Keratinocyte (primary cell): ENCODE measurements at regions not wholly inside any gene's neighbourhood (a gene's known extent, or its start where the extent isn't known, plus 50 kb on each side); places are given as distances from the start of the nearest gene placed in this dataset.

Experiments used
- DNase-seq: peaks from one replicate; pipeline ENCODE4 v3.0.0-alpha.2; 2011; ENCODE audit warnings: low read depth, missing footprints, low spot score
- FAIRE-seq: peaks from 2 replicates; lab custom pipeline; 2011; peaks lifted over from hg19 to GRCh38; lab: Jason Lieb, UNC
- H2AFZ ChIP-seq: 2 replicates; pipeline ENCODE4 v1.6.0; 2012; ENCODE audit warnings: low read length, control low read depth, inconsistent platforms; ENCODE audit not compliant: control insufficient read depth
- H3K27ac ChIP-seq: 2 replicates; pipeline ENCODE4 v1.5.1; 2011; ENCODE audit warnings: low read length; ENCODE audit not compliant: control insufficient read depth, insufficient read depth
- H3K27me3 ChIP-seq: 3 replicates; pipeline ENCODE4 v1.6.0; 2011; ENCODE audit warnings: low read length; ENCODE audit not compliant: control insufficient read depth, insufficient read depth; ENCODE audit errors: extremely low read depth
- H3K36me3 ChIP-seq, 2 experiments: 2 replicates in 1 of 2; 3 replicates in 1 of 2; pipeline ENCODE4 v1.5.1; 2011; ENCODE audit warnings: low read length in 2 of 2, mild to moderate bottlenecking in 1 of 2; ENCODE audit not compliant: control insufficient read depth in 2 of 2, insufficient read depth in 2 of 2; ENCODE audit errors: extremely low read depth in 1 of 2
- H3K4me1 ChIP-seq: 3 replicates; pipeline ENCODE4 v1.5.1; 2011; ENCODE audit warnings: low read length; ENCODE audit not compliant: control insufficient read depth, insufficient read depth; ENCODE audit errors: extremely low read depth
- H3K4me2 ChIP-seq: 3 replicates; pipeline ENCODE4 v1.6.0; 2011; ENCODE audit warnings: low read depth, low read length; ENCODE audit not compliant: control insufficient read depth, insufficient read depth; ENCODE audit errors: extremely low read depth
- H3K4me3 ChIP-seq, 3 experiments: fragments of 200-600 bp in 1 of 3; sonication (generic) in 1 of 3; 2 replicates in 2 of 3; 3 replicates in 1 of 3; pipeline ENCODE4 v1.5.1; 2011 to 2016; ENCODE audit warnings: low read length in 3 of 3, mild to moderate bottlenecking in 3 of 3, control low read depth in 2 of 3, inconsistent platforms in 1 of 3, low read depth in 1 of 3, mixed read lengths in 1 of 3, mixed run types in 1 of 3, moderate library complexity in 1 of 3; ENCODE audit not compliant: control insufficient read depth in 2 of 3, insufficient read depth in 2 of 3; ENCODE audit errors: extremely low read depth in 1 of 3
- H3K79me2 ChIP-seq: 2 replicates; pipeline ENCODE4 v1.6.0; 2012; ENCODE audit warnings: low read length; ENCODE audit not compliant: control insufficient read depth, insufficient read depth
- H3K9ac ChIP-seq: 3 replicates; pipeline ENCODE4 v1.6.0; 2011; ENCODE audit warnings: low read length; ENCODE audit not compliant: control insufficient read depth, insufficient read depth; ENCODE audit errors: extremely low read depth
- H3K9me1 ChIP-seq: 3 replicates; pipeline ENCODE4 v1.6.0; 2011; ENCODE audit warnings: low read length; ENCODE audit not compliant: control insufficient read depth, insufficient read depth; ENCODE audit errors: extremely low read depth
- H3K9me3 ChIP-seq: 2 replicates; pipeline ENCODE4 v1.5.1; 2012; ENCODE audit warnings: low read depth, low read length; ENCODE audit not compliant: control insufficient read depth
- H4K20me1 ChIP-seq: 3 replicates; pipeline ENCODE4 v1.6.0; 2011; ENCODE audit warnings: low read length; ENCODE audit not compliant: control insufficient read depth, insufficient read depth; ENCODE audit errors: extremely low read depth
- EZH2 ChIP-seq: IDR thresholded peaks from one replicate; pipeline ENCODE4 v1.6.1; 2012; ENCODE audit warnings: inconsistent platforms, mild to moderate bottlenecking, low read length, moderate library complexity
- dilution Hi-C: fragments of 300-500 bp; cut with MboI; formaldehyde crosslinking; loops from one replicate; pipeline ENCODE4 v1.7.0; 2020; ENCODE audit warnings: low sequenced_read_pairs; ENCODE audit not compliant: extremely low pct_ligation_motif_present
- TF ChIP-seq, protein P1 (sequence below), 3 experiments: IDR thresholded peaks in 1 of 3; conservative IDR thresholded peaks in 1 of 3; optimal IDR thresholded peaks in 1 of 3; 2 replicates in 2 of 3; 3 replicates in 1 of 3; pipeline versions ENCODE3 to v1.5.1; 2011; ENCODE audit warnings: low read length in 3 of 3, mild to moderate bottlenecking in 3 of 3, moderate library complexity in 2 of 3, control low read depth in 1 of 3, inconsistent platforms in 1 of 3; ENCODE audit not compliant: insufficient read depth in 2 of 3; ENCODE audit errors: extremely low read depth in 1 of 3

DNA sequence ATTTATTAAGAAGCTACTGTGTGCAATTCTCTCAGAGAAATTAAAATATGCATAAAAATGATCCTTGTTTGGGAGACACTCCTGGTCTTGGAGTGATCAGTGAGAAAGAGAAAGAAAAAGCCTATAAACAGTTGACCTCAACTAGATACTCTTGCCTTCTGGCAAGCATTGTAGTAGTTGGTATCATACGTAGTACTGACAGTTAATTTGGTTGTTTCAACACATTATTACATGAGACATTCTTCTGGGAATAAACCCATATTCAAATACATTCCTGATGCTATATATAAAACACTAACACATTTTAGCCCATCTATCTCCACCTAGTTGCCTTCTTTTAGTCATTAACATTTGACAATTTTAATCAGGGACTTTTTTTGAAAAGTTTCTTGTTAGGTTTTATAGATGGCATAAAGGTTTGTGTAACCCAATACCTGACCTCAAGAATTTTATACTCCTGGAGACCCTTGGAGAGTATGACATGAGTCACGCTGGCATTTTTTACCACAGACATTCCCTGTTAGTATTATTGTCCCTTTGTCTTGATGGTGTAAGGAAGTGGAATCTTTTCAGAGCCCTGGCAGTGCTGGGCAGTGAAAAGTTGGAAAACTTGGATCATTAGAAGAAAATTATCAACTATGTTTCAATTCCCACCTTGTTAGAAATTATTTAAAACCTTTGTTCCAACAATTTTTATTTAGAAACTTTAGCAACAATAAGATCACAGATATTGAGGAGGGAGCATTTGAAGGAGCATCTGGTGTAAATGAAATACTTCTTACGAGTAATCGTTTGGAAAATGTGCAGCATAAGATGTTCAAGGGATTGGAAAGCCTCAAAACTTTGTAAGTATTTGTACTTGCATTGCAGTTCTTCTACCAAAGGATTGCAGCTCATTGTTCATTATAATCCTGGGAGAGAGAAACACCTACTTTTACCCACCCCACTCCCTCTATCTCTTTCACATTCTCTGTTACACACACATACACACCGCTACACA, 167.1 kb upstream of the PACRGL start:
- H3K79me2 ChIP-seq = no peaks in the 10 kb centered on the region
- no peak overlapping the region for H3K27ac ChIP-seq
- H2AFZ ChIP-seq = no peak overlapping the region
- no peaks in the 10 kb centered on the region for H3K9me3 ChIP-seq
- H3K4me2 ChIP-seq = no peak overlapping the region
- H3K9me1 ChIP-seq = no peaks in the 10 kb centered on the region
- peaks cover 3% of the 10 kb centered on the region for H3K4me1 ChIP-seq
- H3K36me3 ChIP-seq = peaks cover 0 to 6% of the 10 kb centered on the region in 2 experiments
- H3K4me3 ChIP-seq = no peak overlapping the region
- FAIRE-seq (no peak), DNase-seq (no peak)
- H3K9ac ChIP-seq = no peak overlapping the region
- no peak for TF ChIP-seq EZH2
- TF ChIP-seq, protein P1, sequence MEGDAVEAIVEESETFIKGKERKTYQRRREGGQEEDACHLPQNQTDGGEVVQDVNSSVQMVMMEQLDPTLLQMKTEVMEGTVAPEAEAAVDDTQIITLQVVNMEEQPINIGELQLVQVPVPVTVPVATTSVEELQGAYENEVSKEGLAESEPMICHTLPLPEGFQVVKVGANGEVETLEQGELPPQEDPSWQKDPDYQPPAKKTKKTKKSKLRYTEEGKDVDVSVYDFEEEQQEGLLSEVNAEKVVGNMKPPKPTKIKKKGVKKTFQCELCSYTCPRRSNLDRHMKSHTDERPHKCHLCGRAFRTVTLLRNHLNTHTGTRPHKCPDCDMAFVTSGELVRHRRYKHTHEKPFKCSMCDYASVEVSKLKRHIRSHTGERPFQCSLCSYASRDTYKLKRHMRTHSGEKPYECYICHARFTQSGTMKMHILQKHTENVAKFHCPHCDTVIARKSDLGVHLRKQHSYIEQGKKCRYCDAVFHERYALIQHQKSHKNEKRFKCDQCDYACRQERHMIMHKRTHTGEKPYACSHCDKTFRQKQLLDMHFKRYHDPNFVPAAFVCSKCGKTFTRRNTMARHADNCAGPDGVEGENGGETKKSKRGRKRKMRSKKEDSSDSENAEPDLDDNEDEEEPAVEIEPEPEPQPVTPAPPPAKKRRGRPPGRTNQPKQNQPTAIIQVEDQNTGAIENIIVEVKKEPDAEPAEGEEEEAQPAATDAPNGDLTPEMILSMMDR (optimal IDR thresholded peaks at IDR 0.05 in 1 of 3, IDR thresholded peaks at IDR 0.05 in 1 of 3, conservative IDR thresholded peaks at IDR 0.05 in 1 of 3; ENCODE audit: extremely low read depth in 1 of 3, insufficient read depth in 2 of 3, low read length in 3 of 3) = no peak
- no peaks in the 10 kb centered on the region for H4K20me1 ChIP-seq
- no peaks in the 10 kb centered on the region for H3K27me3 ChIP-seq
- dilution Hi-C loops = no loop called here

DNA sequence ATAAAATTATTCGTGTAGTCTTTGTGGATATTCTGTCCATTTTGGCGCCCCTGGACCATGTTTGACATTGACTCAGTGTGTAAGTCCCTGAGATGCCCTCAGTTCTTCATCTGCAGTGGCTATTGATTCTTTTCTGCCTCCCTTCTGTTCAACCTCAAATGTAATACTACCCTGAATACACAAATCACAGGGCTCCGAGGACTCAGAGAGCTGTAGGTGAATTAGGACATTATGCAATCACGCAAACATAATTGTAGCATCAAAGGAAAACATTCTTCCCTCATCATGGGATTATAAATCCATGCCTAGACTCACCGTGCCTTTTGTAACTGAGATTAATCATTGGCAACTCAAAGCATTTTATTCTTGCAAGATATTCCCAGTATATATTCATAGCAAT, 161.4 kb upstream of the PACRGL start:
- H3K4me3 ChIP-seq = no peak overlapping the region
- dilution Hi-C loops = no loop called here
- H3K4me2 ChIP-seq = no peak overlapping the region
- no peaks in the 10 kb centered on the region for H3K9me3 ChIP-seq
- no peak for TF ChIP-seq EZH2
- TF ChIP-seq, protein P1 (optimal IDR thresholded peaks at IDR 0.05 in 1 of 3, IDR thresholded peaks at IDR 0.05 in 1 of 3, conservative IDR thresholded peaks at IDR 0.05 in 1 of 3; ENCODE audit: extremely low read depth in 1 of 3, insufficient read depth in 2 of 3, low read length in 3 of 3) = no peak
- no peaks in the 10 kb centered on the region for H4K20me1 ChIP-seq
- peaks cover 0 to 3% of the 10 kb centered on the region in 2 experiments for H3K36me3 ChIP-seq
- no peaks in the 10 kb centered on the region for H3K27me3 ChIP-seq
- no peaks in the 10 kb centered on the region for H3K79me2 ChIP-seq
- FAIRE-seq (no peak), DNase-seq (no peak)
- no peak overlapping the region for H3K27ac ChIP-seq
- H2AFZ ChIP-seq = no peak overlapping the region
- no peaks in the 10 kb centered on the region for H3K9me1 ChIP-seq
- no peak overlapping the region for H3K9ac ChIP-seq
- no peaks in the 10 kb centered on the region for H3K4me1 ChIP-seq
